ENCODE measurements at regions not wholly inside any gene's neighbourhood (a gene's known extent, or its start where the extent isn't known, plus 50 kb on each side); places are given as distances from the start of the nearest gene placed in this dataset.

DNA sequence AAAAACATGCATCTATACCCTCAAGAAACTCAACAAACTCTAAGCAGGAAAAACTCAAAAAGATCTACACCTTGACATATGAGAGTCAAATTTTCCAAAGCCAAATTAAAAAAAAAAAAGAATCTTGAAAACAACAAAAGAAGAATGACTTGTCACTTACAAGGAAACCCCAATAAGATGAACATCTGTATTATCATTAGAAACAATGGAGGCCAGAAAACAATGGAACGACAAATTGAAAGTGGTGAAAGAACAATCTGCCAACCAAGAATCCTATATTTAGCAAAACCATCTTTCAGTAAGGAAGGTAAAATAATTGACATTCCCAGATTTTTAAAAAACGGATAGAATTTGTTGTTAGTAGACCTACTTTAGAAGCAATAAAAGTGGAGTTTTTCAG, 516.8 kb downstream of the ACTR3B start:
- TF ChIP-seq POLR2AphosphoS5 (IDR thresholded peaks at IDR 0.05; ENCODE audit: low read depth, low read length) = no peak
- TF ChIP-seq POLR2A (IDR thresholded peaks at IDR 0.05; ENCODE audit: low read depth, low read length) = no peak
